ENCODE measurements at regions not wholly inside any gene's neighbourhood (a gene's known extent, or its start where the extent isn't known, plus 50 kb on each side); places are given as distances from the start of the nearest gene placed in this dataset.

DNA sequence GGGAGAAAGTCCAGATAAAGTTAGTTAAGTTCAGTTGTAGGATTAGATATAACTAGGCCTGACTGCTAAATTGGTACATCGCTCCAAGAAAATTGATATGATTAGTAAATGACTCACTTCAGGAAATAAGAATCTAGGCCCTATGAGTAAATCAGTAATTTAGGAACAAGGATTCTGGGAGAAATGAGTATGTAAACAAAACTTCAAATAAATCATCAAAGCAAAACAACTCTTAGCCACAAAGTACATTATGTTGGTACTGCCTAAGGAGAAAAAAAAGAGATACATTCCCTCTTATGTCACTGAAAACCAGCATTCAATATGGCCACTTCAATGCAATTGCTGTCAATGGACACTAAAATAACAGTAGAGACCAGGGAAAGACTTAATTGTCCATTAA is 529.1 kb downstream of the ZNF804A start (continued):
- TF ChIP-seq, protein P1, sequence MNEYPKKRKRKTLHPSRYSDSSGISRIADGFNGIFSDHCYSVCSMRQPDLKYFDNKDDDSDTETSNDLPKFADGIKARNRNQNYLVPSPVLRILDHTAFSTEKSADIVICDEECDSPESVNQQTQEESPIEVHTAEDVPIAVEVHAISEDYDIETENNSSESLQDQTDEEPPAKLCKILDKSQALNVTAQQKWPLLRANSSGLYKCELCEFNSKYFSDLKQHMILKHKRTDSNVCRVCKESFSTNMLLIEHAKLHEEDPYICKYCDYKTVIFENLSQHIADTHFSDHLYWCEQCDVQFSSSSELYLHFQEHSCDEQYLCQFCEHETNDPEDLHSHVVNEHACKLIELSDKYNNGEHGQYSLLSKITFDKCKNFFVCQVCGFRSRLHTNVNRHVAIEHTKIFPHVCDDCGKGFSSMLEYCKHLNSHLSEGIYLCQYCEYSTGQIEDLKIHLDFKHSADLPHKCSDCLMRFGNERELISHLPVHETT (CRISPR knock-in tag; conservative IDR thresholded peaks at IDR 0.05 in 1 of 2, IDR thresholded peaks at IDR 0.05 in 1 of 2): no peak
- TF ChIP-seq STAG1 (CRISPR knock-in tag; IDR thresholded peaks at IDR 0.05; ENCODE audit: borderline replicate concordance): no peak

- ATAC-seq (no peak), DNase-seq (ENCODE audit: extremely low read depth in 1 of 4, low spot score in 3 of 4) (no peak), FAIRE-seq (no peak)
- no peaks in the 10 kb centered on the region for H3K27me3 ChIP-seq (ENCODE audit: control insufficient read depth in 2 of 2, insufficient read depth in 2 of 2, low read length in 2 of 2)
- H3K4me1 ChIP-seq (replicated peaks in 1 of 2; ENCODE audit: control insufficient read depth in 2 of 2, insufficient read depth in 2 of 2, low read length in 2 of 2): no peaks in the 10 kb centered on the region
- H3K36me3 ChIP-seq (ENCODE audit: control insufficient read depth, insufficient read depth, low read length): no peaks in the 10 kb centered on the region
- H4K20me1 ChIP-seq (replicated peaks; ENCODE audit: control insufficient read depth, insufficient read depth, low read length): no peaks in the 10 kb centered on the region
- ChIA-PET CTCF (ENCODE audit: low intra/inter-chr PET ratio) (no interaction called here), POLR2A (no interaction called here)
- H3K9me1 ChIP-seq (ENCODE audit: control insufficient read depth, insufficient read depth, low read length): no peaks in the 10 kb centered on the region
- TF ChIP-seq, protein P2, sequence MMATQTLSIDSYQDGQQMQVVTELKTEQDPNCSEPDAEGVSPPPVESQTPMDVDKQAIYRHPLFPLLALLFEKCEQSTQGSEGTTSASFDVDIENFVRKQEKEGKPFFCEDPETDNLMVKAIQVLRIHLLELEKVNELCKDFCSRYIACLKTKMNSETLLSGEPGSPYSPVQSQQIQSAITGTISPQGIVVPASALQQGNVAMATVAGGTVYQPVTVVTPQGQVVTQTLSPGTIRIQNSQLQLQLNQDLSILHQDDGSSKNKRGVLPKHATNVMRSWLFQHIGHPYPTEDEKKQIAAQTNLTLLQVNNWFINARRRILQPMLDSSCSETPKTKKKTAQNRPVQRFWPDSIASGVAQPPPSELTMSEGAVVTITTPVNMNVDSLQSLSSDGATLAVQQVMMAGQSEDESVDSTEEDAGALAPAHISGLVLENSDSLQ (IDR thresholded peaks at IDR 0.05): no peak
- TF ChIP-seq DLX4 (CRISPR knock-in tag; IDR thresholded peaks at IDR 0.05): no peak
- no peak for TF ChIP-seq DNMT1 (IDR thresholded peaks at IDR 0.05)
- TF ChIP-seq TCF3 (CRISPR knock-in tag; IDR thresholded peaks at IDR 0.05): no peak
- H3K9ac ChIP-seq (ENCODE audit: insufficient read depth in 1 of 2, low read depth in 2 of 2, low read length in 2 of 2): no peak overlapping the region
- no peak overlapping the region for H3K4me3 ChIP-seq
- H3K79me2 ChIP-seq (ENCODE audit: control insufficient read depth, insufficient read depth, low read length): no peaks in the 10 kb centered on the region
- H3K4me2 ChIP-seq (ENCODE audit: insufficient read depth, low read length): no peak overlapping the region
- intact Hi-C loops (cut with micrococcal nuclease): no loop called here
- no TSS peak for BruUV-seq (replicated peaks)
- in situ Hi-C loops (cut with MboI): no loop called here
- no peak overlapping the region for H2AFZ ChIP-seq (ENCODE audit: low read depth, low read length)
- no peak overlapping the region for H3K27ac ChIP-seq (ENCODE audit: extremely low read depth, low read depth, low read length)
- H3K9me3 ChIP-seq (replicated peaks; ENCODE audit: control insufficient read depth, insufficient read depth, low read depth, low read length): no peaks in the 10 kb centered on the region
Observed at GRCh38 chr2:185128346-185128745, 530.0 kb downstream of the ZNF804A start.
